ENCODE measurements at regions not wholly inside any gene's neighbourhood (a gene's known extent, or its start where the extent isn't known, plus 50 kb on each side); places are given as distances from the start of the nearest gene placed in this dataset.

DNA sequence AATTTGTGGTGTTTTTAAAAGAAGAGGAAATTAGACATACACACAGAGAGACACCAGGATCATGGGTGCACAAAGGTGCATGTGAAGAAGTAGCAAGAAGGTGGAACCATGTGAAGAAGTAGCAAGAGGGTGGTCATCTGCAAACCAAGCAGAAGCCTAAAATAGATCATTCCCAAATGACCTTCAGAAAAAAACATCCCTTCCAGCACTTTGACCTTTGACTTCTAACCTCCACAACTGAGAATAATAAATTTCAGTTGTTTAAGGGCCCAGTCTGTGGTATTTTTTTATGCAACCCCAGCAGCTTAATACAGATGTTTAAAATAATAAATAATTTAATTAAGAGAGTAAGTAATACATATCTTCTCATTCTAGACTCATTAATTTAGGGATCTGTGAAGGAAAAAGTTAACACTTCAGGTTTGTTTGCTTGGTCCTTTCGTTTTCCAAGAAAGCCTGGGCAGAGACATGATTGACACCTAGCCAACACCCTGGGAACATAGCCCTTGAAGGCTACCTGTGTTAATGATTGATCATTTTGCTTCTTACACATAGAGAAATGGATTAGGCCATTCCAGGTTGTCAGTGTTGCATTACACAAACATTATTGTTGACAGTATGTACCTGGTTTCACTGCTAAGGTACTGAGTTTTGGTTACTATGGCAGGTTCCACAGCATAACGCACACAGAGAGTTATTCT lies 1331.2 kb upstream of the GBE1 start:
- no peak for DNase-seq (ENCODE audit: low spot score)

DNA sequence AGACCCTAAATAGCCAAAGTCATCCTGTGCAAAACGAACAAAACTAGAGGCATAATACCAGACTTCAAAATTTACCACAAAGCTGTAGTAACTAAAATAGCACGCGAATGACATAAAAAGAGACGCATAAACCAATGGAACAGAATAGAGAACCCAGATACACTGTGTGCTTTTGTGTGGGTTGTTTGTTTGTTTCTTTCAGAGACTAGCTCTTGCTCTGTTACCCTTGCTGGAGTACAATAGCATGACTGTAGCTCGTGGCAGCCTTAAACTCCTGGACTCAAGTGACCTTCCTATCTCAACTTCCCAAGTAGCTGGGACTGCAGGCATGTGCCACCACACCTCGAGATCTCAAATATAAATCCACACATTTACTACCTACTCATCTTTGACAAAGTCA lies 1314.6 kb upstream of the GBE1 start:
- no peak for DNase-seq (ENCODE audit: low spot score)

DNA sequence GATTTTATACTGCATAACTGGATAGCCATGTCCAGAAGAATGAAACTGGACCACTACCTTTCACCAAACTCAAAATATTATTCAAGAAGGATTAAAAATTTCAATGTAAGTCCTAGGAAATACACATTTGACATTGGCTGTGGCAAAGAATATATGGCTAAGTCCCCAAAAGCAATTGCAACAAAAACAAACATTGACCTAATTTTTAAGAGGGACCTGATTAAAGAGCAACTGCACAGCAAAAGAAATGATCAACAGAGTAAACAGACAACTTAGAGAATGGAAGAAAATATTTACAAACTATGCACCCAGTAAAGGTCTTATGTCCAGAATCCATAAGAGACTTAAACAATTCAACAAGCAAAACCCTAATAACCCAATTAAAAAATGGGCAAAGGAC lies 1313.0 kb upstream of the GBE1 start:
- DNase-seq (ENCODE audit: low spot score): no peak

DNA sequence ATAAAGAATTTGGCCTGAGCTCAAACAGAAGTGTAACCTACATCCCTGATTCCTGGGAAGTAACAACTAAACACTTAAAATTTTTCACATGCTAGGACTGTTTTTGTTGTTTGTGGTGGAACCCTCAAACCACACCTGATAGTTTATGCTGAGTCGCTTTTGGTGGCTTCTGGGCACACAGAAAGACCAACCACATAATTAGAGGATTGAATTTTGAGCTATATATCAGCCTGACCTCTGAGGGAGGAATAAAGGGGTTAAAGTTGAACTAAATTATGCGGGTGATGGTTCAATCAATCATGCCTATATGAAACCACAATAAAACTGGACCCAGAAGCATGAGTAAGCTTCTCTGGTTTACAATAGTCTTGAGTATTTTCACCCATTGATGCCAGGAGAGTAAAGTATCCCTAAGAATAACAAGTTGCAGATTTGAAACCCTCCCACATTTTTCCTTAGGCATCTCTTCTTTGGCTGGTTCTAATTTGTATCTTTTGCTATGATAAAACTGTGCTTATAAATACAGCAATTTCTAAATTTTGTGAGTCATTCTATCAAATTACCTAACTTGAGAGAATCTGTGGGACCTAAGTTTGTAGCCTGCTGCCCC lies 1304.5 kb upstream of the GBE1 start:
- DNase-seq (ENCODE audit: low spot score): no peak

DNA sequence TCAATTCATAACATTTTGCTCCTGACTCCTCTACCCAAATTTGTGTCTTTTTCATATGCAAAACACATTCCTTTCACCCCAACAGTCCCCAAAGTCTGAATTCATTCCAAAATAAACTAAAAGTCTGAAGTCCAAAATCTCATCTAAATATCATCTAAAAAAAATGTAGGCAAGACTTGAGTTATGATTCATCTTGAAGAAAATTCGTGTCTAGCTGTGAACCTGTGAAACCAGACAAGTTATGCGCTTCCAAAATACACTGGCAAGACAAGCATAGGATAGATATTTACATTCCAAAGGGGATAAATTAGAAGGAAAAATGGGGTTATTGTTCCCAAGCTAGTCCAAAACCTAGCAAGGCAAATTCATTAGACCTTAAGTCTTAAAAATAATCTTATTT lies 1302.0 kb upstream of the GBE1 start:
- no peak for DNase-seq (ENCODE audit: low spot score)

DNA sequence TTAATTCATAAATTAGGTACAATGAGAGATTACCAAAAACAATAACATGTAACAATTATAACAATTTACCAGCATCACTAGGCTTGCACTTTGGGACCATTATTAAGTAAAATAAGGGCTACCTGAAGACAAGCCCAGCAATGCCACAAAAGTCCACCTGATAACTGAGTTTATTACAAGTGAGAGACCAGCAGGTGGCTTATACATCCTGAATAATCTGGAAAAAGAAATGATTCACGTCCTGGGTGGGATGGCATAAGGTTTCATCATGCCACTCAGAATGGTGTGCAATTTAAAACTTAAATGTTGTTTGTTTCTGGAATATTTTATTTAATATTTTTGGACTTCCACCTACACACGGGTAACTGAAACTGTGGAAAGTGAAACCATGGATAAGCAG lies 1287.1 kb upstream of the GBE1 start:
- DNase-seq (ENCODE audit: low spot score): no peak

DNA sequence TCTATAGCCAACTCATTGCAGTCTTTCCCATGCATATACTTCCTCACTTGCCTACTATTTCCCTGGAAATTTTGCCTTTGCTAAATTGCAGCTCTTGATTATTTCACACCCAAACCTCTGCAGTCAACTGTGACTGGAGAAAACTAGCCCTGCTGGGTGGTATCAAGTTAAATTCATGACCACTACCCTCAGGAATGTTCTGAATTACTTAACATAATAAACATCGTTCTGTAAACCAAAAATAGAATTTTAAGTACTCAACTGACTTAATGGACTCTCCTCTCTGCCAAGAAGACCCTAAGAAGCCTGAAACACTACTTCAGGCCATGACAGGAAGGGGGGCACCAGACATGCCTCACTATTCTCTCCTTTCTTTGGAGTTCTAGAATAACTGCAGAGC lies 1278.0 kb upstream of the GBE1 start:
- DNase-seq (ENCODE audit: low spot score): no peak

DNA sequence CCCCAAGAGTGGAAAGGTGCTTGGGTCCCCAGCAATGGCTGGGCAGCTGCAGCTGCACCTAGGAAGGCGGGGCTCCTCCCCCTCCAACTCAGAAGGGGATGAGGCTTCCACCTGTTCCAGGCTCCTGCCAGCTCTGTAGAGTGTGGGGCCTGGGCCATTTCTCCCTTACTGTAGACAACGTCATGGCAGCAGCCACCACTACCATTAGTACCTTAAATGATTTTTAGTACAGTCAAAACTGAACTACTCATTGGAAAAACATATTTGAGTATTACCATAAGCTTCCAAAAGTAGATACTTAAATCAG lies 1274.2 kb upstream of the GBE1 start:
- no peak for DNase-seq (ENCODE audit: low spot score)

DNA sequence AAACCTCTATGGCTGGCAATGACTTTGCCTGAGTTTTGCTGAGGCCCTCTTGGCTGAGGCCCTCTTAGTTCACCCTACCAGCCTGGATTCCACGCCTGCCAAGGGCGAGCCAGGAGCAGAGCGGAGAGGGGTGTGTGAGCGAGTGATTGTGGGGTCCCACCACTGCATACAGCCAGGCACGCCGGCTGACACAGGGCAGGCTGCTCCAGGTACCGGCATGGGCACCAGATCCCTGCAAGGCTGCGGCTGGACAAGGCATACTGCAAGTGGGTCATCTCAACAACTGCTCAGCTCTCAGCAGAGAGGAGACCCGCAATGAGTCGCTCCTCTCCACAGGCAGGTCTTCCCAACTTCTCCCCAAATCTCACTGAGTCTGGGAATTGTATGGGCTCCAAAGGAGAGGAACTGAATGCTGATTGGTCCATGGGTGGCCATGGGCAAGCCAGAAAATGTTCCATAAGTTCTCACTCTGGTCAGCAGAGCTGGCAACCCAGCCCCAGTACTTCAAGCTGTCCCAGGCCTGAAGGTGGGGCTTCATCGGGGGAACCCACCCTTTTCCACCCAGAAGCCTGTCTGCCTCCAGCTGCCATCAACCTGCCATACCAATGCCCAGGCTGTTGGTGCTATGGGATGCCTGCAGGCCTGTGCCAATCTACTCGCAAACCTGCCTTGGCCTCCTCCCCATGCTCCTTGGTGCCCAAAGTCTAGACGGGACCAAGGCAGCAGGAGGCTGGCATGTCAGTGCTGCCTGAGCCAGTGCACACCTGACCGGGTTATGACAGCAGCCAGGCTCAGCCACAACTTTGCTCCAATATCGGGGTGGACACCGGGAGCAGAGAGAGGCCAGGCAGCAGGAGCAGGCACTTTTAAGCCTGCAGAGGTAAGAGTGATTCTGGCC lies 1273.6 kb upstream of the GBE1 start:
- no peak for DNase-seq (ENCODE audit: low spot score)

DNA sequence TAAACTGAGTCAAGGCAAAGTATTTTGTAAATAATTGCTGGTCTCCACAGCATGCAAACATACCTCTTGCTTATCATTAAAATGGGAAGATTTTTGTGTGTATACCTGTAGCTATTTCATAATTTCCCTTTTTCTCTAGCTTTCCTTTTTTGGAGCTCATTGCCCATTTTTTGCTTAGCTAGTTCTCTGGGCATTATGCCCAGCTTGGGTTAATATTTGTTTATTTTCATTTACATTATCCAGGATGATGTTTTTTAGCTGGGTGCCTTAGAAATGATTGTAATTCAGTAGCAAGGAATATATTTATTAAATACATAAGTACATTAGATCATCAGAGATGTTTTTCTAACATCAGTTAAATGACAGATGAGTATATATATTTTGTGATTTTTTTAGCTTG lies 1271.7 kb upstream of the GBE1 start:
- DNase-seq (ENCODE audit: low spot score): no peak

DNA sequence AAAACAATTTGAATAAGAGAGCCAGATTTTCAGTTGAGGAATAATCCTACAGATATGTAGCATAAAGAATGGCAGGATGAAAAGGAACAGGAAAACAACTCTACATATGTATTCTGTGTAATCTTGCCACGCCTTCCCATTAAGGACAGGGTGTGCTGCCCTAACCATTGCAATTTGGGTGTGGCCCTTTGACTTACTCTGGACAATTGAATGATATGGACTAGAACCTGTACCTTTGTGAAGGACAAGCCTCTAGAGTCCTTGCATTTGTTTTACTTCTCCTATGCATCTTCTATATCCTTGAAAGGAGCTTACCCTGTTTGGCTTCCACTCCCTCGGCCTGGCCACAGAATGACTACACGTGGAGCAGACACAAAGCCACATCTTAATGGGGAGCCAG lies 1261.6 kb upstream of the GBE1 start:
- no peak for DNase-seq (ENCODE audit: low spot score)

DNA sequence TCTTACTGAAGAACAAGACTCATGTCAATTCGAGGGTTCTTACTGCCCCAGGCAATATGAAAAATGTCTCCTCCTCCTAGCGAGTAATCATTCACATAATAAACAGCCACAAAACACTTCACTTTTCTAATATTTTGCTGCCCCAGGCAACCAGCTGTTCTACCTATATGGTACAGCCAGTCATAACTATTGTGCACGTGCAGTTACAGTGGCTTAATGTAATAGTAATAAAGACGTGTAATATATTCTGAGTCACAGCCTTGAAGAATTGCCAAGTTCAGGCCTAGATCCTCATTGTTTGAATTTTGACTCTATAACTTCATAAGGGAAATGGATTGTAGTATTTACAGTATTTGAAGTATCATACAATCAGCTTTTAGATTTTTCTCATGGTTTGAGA lies 1250.0 kb upstream of the GBE1 start:
- DNase-seq (ENCODE audit: low spot score): no peak

DNA sequence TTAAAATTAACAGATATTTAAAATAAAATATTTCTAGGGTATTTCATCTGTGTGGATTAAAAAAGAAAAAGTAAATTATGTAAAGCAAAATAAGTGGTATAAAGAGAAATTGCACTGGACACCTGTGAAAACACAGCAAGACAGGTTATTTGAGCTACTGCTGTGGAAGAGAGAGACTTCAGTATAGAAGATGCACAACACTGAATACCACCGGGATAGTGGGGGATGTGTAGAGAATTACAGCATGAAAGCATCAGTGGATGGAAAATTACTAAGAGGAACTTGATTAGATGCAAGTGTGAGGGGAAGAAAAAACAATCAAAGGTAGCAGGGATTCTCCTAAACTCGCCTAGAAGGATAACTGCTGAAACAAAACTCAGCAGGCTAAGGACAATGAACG lies 1242.5 kb upstream of the GBE1 start:
- DNase-seq (ENCODE audit: low spot score): no peak

DNA sequence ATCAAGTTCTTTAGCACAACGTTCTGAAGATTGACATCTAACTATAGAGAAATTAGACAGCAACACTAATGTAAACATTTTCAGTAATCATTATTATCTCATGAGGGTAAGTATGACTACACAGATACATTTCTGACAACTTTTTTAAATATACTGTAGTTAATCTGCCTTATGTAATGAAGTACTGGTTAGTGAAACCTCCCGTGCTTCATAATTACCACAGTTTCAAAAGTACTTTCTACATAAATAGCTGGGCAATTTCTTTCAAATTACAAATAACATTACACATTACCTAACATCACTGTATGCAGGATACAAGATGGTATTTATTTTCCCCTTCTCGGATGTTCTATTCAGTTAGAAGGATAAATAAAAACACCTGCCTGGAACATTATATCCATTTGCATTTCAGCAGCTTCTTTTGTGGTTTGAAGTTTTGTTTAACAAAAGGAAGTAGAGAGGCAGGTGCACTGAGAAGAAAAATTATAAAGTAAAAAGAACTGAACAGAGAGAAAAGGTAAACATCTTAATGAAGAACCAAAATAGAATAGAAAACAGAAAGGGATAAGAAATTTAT lies 1241.5 kb upstream of the GBE1 start:
- DNase-seq (ENCODE audit: low spot score): no peak

DNA sequence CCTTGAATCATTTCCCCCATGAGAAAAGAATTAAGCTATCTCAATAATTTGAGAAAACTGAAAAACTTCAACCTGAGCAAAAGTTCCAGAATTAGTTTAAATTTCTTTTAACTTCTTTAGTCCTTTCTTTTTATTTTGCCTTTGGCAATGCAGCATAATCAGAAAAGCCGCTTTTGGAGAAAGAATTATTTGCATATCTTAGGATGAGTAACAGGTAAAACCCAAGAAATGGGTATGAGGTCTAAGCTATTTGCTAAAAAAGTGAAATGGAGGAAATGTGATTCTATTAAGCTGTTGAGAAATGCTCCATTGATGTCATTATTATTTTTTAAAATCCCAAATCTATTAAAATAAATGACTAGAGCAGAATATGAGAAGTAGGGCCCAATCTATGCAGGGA lies 1238.3 kb upstream of the GBE1 start:
- no peak for DNase-seq (ENCODE audit: low spot score)

DNA sequence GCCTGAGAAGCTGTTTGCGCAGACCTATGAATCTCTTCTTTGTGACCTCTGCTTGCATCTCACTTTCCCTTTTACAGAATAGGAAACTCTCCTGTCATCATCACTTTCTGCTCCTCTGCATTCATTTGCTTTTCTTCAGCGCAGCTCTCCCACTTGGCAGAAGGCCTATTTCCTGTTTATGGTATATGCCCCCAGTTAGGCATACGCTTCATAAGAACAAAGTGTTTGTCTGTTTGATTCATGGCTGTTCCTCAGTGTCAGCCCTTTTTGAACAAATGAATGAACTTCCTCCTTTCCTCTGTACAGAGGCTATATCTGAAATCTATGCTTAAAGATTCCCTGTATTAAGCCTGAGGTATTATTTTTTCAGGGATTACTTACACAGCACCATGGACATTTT lies 1216.9 kb upstream of the GBE1 start:
- no peak for DNase-seq (ENCODE audit: low spot score)

DNA sequence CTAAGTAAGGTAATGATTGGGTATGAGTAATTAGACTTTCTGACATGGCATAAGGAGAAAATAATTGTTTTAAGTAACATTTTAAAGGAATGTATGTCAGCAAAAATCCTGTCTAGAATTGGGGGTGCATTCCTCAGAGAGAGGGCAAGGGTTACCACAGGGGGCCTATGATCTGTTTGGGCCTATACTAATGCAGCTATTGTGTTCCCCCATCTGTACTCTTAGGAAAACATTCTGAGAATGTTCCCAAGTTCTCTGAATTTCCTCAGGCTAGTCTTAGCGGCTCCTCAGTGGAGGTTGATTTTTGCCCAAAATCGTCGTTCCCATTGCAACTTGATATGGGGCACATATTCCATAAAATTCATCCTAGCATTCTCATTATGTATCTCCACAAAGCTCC lies 1216.4 kb upstream of the GBE1 start:
- no peak for DNase-seq (ENCODE audit: low spot score)

DNA sequence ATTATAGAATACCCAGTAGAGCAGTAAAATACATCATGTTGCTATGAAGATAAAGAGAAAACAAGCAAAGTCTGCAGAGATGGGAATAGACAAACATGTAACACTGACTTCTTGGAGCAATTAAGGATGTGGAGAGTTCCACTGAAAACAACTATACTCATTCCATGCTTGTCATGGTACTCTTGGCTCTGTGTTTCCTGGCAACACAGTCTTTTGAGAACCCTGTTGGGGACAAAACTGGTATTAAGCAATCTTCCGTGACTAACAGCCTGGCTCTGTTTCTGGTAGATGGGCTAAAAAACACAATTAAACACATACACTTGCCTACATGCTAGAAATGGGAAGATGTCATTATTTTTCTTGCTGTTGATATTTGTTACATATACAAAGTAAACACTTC lies 1212.3 kb upstream of the GBE1 start:
- DNase-seq (ENCODE audit: low spot score): no peak

DNA sequence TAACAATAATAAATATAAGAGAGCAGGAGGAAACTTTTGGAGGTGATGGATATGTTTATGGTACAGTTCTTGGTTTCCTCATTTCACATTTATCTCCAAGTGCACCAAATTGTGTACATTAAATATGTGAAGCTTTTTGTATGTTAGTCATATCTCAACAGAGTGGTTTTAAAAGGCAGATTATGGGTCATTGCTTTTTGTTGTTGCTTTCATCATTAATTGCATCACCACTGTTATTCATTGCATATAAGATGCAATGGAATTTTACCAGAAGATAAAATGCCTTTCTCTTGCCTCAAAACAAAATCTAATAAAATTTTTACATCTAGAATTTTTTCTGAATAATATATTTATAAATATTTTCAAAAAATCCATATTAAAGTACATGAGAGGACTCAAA lies 1198.9 kb upstream of the GBE1 start:
- no peak for DNase-seq (ENCODE audit: low spot score)

DNA sequence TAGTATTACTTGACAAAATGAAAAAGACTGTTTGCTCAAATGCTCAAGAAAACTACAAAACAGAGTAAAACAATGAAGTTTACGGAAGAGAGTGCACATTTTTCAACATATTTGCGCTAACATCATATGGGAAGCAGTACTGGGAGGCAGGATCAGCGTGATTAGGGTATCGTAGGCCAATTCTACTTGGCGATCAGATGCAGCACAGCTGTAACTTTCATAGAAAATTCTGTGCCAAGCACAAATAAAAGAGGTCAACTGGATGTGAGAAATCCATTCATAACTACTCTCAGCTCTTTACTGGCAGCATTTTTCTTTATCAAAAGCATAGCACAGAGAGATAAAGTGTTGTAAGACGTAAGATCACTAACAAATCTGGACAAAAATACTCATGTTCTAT lies 1196.3 kb upstream of the GBE1 start:
- no peak for DNase-seq (ENCODE audit: low spot score)

DNA sequence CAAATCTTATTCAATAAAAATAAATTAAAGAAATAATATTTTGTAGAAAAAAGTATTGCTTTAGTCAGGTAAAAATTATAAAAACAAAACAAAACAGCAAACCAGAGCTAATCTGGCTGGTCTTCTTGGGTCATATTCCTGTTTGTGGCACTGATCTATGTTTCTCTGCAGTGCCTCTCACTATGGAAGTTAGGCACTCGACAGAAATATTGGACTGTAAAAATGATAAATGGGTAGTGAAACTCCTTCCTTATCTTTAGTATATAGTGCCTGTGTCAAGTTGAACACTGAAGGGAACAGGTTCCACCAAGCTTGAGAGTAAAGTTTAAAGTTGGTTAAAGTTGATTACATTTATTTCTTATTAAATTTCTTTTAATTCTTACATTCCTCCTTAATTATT lies 1195.6 kb upstream of the GBE1 start:
- DNase-seq (ENCODE audit: low spot score): no peak

DNA sequence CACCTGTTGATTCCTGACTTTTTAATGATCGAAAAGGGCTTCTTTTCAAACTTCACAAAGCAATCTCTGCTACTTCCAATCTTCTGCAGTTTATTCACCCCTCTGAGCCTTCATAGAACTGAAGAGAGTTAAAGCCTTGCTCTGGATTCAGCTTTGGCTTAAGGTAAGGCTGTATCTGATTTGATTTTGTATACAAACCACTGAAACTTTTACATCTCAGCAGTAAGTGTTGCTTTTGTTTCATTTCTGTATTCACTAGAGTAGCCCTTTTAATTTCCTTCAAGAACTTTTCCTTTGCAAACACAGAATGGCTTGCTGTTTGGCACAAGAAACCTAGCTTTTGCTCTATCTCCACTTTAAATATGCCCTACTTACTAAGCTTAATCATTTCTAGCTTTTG lies 1193.0 kb upstream of the GBE1 start:
- no peak for DNase-seq (ENCODE audit: low spot score)

DNA sequence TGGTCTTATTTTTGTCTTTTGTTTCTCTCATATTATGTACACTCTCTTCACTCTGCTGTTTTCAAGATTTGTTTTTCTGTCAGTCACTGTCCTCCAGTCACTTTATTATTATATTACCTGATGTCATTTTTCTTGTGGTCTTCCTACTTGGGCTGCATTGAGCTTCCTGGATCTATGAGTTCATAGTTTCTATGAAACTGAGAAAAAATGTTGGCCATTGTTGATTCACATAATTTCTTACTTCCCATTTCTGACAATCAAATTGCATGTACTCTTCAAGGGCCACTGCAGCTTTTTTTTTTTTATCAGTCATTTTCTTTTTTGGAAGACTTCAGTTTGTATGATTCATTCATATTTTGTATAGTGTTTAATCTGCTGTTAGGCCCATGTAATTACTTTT lies 1180.6 kb upstream of the GBE1 start:
- DNase-seq (ENCODE audit: low spot score): no peak

All from left forelimb (tissue), 1 donor.